CD8-positive, alpha-beta memory T cell (primary cell): ENCODE measurements at regions not wholly inside any gene's neighbourhood (a gene's known extent, or its start where the extent isn't known, plus 50 kb on each side); places are given as distances from the start of the nearest gene placed in this dataset.

ENCODE experiments used
- CTCF ChIA-PET: fragments of 350-600 bp; sonication (Branson Sonifier 250); formaldehyde crosslinking; loops from one replicate; lab custom pipeline; 2021; ENCODE audit warnings: antibody characterized with exemption; lab: Charles Lee
- POLR2A ChIA-PET: fragments of 350-600 bp; sonication (Branson Sonifier 250); formaldehyde crosslinking; loops from one replicate; lab custom pipeline; 2021; ENCODE audit warnings: antibody characterized with exemption; lab: Charles Lee
- DNase-seq, 5 donors: peaks; one replicate each; pipeline versions ENCODE4 v3.0.0 to v3.0.0-alpha.2; 2020 to 2022; ENCODE audit warnings: mixed read lengths in 1 of 5
- H3K27ac ChIP-seq: one replicate; pipeline ENCODE4 v1.7.0; 2013; ENCODE audit warnings: low read depth, mild to moderate bottlenecking, low read length, moderate library complexity
- H3K27me3 ChIP-seq: 2 replicates; pipeline ENCODE4 v1.7.0; 2013; ENCODE audit warnings: low read length, mild to moderate bottlenecking; ENCODE audit not compliant: insufficient read depth, poor library complexity, severe bottlenecking
- H3K36me3 ChIP-seq: 2 replicates; pipeline ENCODE4 v1.7.0; 2013; ENCODE audit warnings: mild to moderate bottlenecking, low read length, moderate library complexity; ENCODE audit not compliant: insufficient read depth
- H3K4me1 ChIP-seq: 2 replicates; pipeline ENCODE4 v1.7.0; 2013; ENCODE audit warnings: mild to moderate bottlenecking, low read length, moderate library complexity; ENCODE audit not compliant: insufficient read depth
- H3K4me3 ChIP-seq: 2 replicates; pipeline ENCODE4 v1.7.0; 2013; ENCODE audit warnings: mild to moderate bottlenecking, low read length
- H3K9me3 ChIP-seq: 2 replicates; pipeline ENCODE4 v1.7.0; 2013; ENCODE audit warnings: mild to moderate bottlenecking, low read length
- H3K27ac Mint-ChIP-seq, 8 donors: one replicate each; pipeline ENCODE4 v1.8.0; 2020 to 2021; ENCODE audit warnings: mixed read lengths in 8 of 8, mild to moderate bottlenecking in 6 of 8, inconsistent platforms in 3 of 8, moderate library complexity in 3 of 8
- H3K27me3 Mint-ChIP-seq, 2 donors: one replicate each; pipeline ENCODE4 v1.8.0; 2020 to 2021; ENCODE audit warnings: mixed read lengths in 2 of 2, mild to moderate bottlenecking in 1 of 2, moderate library complexity in 1 of 2
- H3K36me3 Mint-ChIP-seq, 3 donors: one replicate each; pipeline ENCODE4 v1.8.0; 2020 to 2021; ENCODE audit warnings: mixed read lengths in 3 of 3, inconsistent platforms in 1 of 3, mild to moderate bottlenecking in 1 of 3
- H3K4me1 Mint-ChIP-seq, 3 donors: one replicate each; pipeline ENCODE4 v1.8.0; 2020 to 2021; ENCODE audit warnings: mixed read lengths in 3 of 3, inconsistent platforms in 1 of 3, mild to moderate bottlenecking in 1 of 3
- H3K4me3 Mint-ChIP-seq, 7 donors: one replicate each; pipeline ENCODE4 v1.8.0; 2020 to 2021; ENCODE audit warnings: mixed read lengths in 7 of 7, mild to moderate bottlenecking in 6 of 7, moderate library complexity in 4 of 7, inconsistent platforms in 2 of 7
- H3K9me3 Mint-ChIP-seq, 5 donors: one replicate each; pipeline ENCODE4 v1.8.0; 2020 to 2022; ENCODE audit warnings: mixed read lengths in 5 of 5, mild to moderate bottlenecking in 3 of 5, moderate library complexity in 2 of 5, inconsistent platforms in 1 of 5

- Histone ChIP-seq H3K9me3 (no peaks in the 10 kb centered on the region), H3K36me3 (no peaks in the 10 kb centered on the region), H3K27me3 (no peaks in the 10 kb centered on the region), H3K4me1 (no peaks in the 10 kb centered on the region), H3K27ac (no peak overlapping the region), H3K4me3 (no peak overlapping the region)
- Mint-ChIP-seq H3K27ac (no peak overlapping the region), H3K4me1 (no peaks in the 10 kb centered on the region), H3K9me3 (peaks cover 0 to 3% (median 0%) of the 10 kb centered on the region in 5 donors), H3K36me3 (no peaks in the 10 kb centered on the region), H3K27me3 (peaks cover 0 to 4% of the 10 kb centered on the region in 2 donors), H3K4me3 (no peak overlapping the region)
- ChIA-PET CTCF (no interaction called here), POLR2A (no interaction called here)
- no peak for DNase-seq
Measured at GRCh38 chr6:126914172-126914571, 204.3 kb upstream of the RSPO3 start.

GRCh38 chr6:126914801-126915200 lies 203.7 kb upstream of the RSPO3 start:
- DNase-seq: no peak
- no peaks in the 10 kb centered on the region for H3K27me3 ChIP-seq
- H3K4me1 ChIP-seq: no peaks in the 10 kb centered on the region
- CTCF ChIA-PET: no interaction called here
- no peak overlapping the region for H3K4me3 Mint-ChIP-seq
- no peaks in the 10 kb centered on the region for H3K36me3 Mint-ChIP-seq
- no peak overlapping the region for H3K27ac ChIP-seq
- H3K27ac Mint-ChIP-seq: no peak overlapping the region
- H3K36me3 ChIP-seq: no peaks in the 10 kb centered on the region
- no peaks in the 10 kb centered on the region for H3K4me1 Mint-ChIP-seq
- peaks cover 0 to 4% of the 10 kb centered on the region in 2 donors for H3K27me3 Mint-ChIP-seq
- POLR2A ChIA-PET: no interaction called here
- no peaks in the 10 kb centered on the region for H3K9me3 ChIP-seq
- H3K4me3 ChIP-seq: no peak overlapping the region
- peaks cover 0 to 4% (median 0%) of the 10 kb centered on the region in 5 donors for H3K9me3 Mint-ChIP-seq

- no peaks in the 10 kb centered on the region for H3K9me3 ChIP-seq
- H3K27ac ChIP-seq: no peak overlapping the region
- H3K36me3 ChIP-seq: no peaks in the 10 kb centered on the region
- ChIA-PET POLR2A (no interaction called here), CTCF (no interaction called here)
- H3K4me3 ChIP-seq: no peak overlapping the region
- no peaks in the 10 kb centered on the region for H3K4me1 ChIP-seq
- H3K27me3 Mint-ChIP-seq: peaks cover 0 to 4% of the 10 kb centered on the region in 2 donors
- peaks cover 0 to 4% (median 0%) of the 10 kb centered on the region in 5 donors for H3K9me3 Mint-ChIP-seq
- H3K4me3 Mint-ChIP-seq: no peak overlapping the region
- no peak for DNase-seq
- H3K27me3 ChIP-seq: no peaks in the 10 kb centered on the region
- H3K4me1 Mint-ChIP-seq: no peaks in the 10 kb centered on the region
- H3K27ac Mint-ChIP-seq: no peak overlapping the region
- H3K36me3 Mint-ChIP-seq: no peaks in the 10 kb centered on the region
Measured at GRCh38 chr6:126919947-126920346, 198.5 kb upstream of the RSPO3 start.

- peaks cover 0 to 1% of the 10 kb centered on the region in 2 donors for H3K27me3 Mint-ChIP-seq
- no peaks in the 10 kb centered on the region for H3K36me3 Mint-ChIP-seq
- H3K36me3 ChIP-seq: no peaks in the 10 kb centered on the region
- DNase-seq: no peak
- no peak overlapping the region for H3K27ac ChIP-seq
- no peak overlapping the region for H3K27ac Mint-ChIP-seq
- ChIA-PET CTCF (no interaction called here), POLR2A (no interaction called here)
- H3K4me1 ChIP-seq: no peaks in the 10 kb centered on the region
- H3K4me3 ChIP-seq: no peak overlapping the region
- peaks cover 0 to 2% (median 0%) of the 10 kb centered on the region in 5 donors for H3K9me3 Mint-ChIP-seq
- H3K27me3 ChIP-seq: no peaks in the 10 kb centered on the region
- no peak overlapping the region for H3K4me3 Mint-ChIP-seq
- H3K4me1 Mint-ChIP-seq: no peaks in the 10 kb centered on the region
- H3K9me3 ChIP-seq: no peaks in the 10 kb centered on the region
Measured at GRCh38 chr6:126923807-126924206, 194.7 kb upstream of the RSPO3 start.

- H3K4me3 Mint-ChIP-seq: no peak overlapping the region
- no peaks in the 10 kb centered on the region for H3K27me3 ChIP-seq
- CTCF ChIA-PET: no interaction called here
Measured at GRCh38 chr6:126926926-126927325, 191.5 kb upstream of the RSPO3 start.

GRCh38 chr6:126927841-126928240 lies 190.6 kb upstream of the RSPO3 start:
- POLR2A ChIA-PET: no interaction called here
- no peaks in the 10 kb centered on the region for H3K36me3 ChIP-seq
- DNase-seq: no peak
- no peak overlapping the region for H3K27ac Mint-ChIP-seq
- H3K36me3 Mint-ChIP-seq: no peaks in the 10 kb centered on the region
- H3K9me3 ChIP-seq: no peaks in the 10 kb centered on the region
- H3K4me3 Mint-ChIP-seq: no peak overlapping the region
- no peaks in the 10 kb centered on the region for H3K9me3 Mint-ChIP-seq
- H3K4me1 ChIP-seq: no peaks in the 10 kb centered on the region
- no peaks in the 10 kb centered on the region for H3K4me1 Mint-ChIP-seq
- no peaks in the 10 kb centered on the region for H3K27me3 ChIP-seq
- H3K27ac ChIP-seq: no peak overlapping the region
- peaks cover 0 to 1% of the 10 kb centered on the region in 2 donors for H3K27me3 Mint-ChIP-seq
- CTCF ChIA-PET: no interaction called here
- H3K4me3 ChIP-seq: no peak overlapping the region

More at GRCh38 chr6:126926926-126927325, 191.5 kb upstream of the RSPO3 start:
- H3K4me1 Mint-ChIP-seq: no peaks in the 10 kb centered on the region
- POLR2A ChIA-PET: no interaction called here
- Histone ChIP-seq H3K27ac (no peak overlapping the region), H3K36me3 (no peaks in the 10 kb centered on the region), H3K4me1 (no peaks in the 10 kb centered on the region), H3K4me3 (no peak overlapping the region), H3K9me3 (no peaks in the 10 kb centered on the region)
- no peak for DNase-seq
- no peaks in the 10 kb centered on the region for H3K9me3 Mint-ChIP-seq
- H3K27me3 Mint-ChIP-seq: peaks cover 0 to 1% of the 10 kb centered on the region in 2 donors
- no peaks in the 10 kb centered on the region for H3K36me3 Mint-ChIP-seq
- H3K27ac Mint-ChIP-seq: no peak overlapping the region

- Mint-ChIP-seq H3K4me1 (no peaks in the 10 kb centered on the region), H3K27ac (no peak overlapping the region), H3K36me3 (no peaks in the 10 kb centered on the region), H3K9me3 (peaks cover 0 to 2% (median 0%) of the 10 kb centered on the region in 5 donors), H3K4me3 (no peak overlapping the region), H3K27me3 (no peaks in the 10 kb centered on the region)
- H3K27me3 ChIP-seq: no peaks in the 10 kb centered on the region
- no peak overlapping the region for H3K27ac ChIP-seq
- CTCF ChIA-PET: no interaction called here
- H3K9me3 ChIP-seq: no peaks in the 10 kb centered on the region
- no peak for DNase-seq
- no peaks in the 10 kb centered on the region for H3K4me1 ChIP-seq
- H3K36me3 ChIP-seq: no peaks in the 10 kb centered on the region
- POLR2A ChIA-PET: no interaction called here
- no peak overlapping the region for H3K4me3 ChIP-seq
Measured at GRCh38 chr6:126937426-126937825, 181.0 kb upstream of the RSPO3 start.

- H3K4me1 ChIP-seq: no peaks in the 10 kb centered on the region
- Mint-ChIP-seq H3K9me3 (peaks cover 0 to 3% (median 0%) of the 10 kb centered on the region in 5 donors), H3K27ac (no peak overlapping the region), H3K36me3 (no peaks in the 10 kb centered on the region), H3K27me3 (no peaks in the 10 kb centered on the region), H3K4me3 (no peak overlapping the region), H3K4me1 (no peaks in the 10 kb centered on the region)
- POLR2A ChIA-PET: no interaction called here
- CTCF ChIA-PET: no interaction called here
- H3K27me3 ChIP-seq: no peaks in the 10 kb centered on the region
- DNase-seq: no peak
- no peaks in the 10 kb centered on the region for H3K36me3 ChIP-seq
- H3K27ac ChIP-seq: no peak overlapping the region
- H3K4me3 ChIP-seq: no peak overlapping the region
- H3K9me3 ChIP-seq: no peaks in the 10 kb centered on the region
Measured at GRCh38 chr6:126939784-126940183, 178.7 kb upstream of the RSPO3 start.

- Histone ChIP-seq H3K4me1 (no peaks in the 10 kb centered on the region), H3K27ac (no peak overlapping the region), H3K36me3 (no peaks in the 10 kb centered on the region), H3K27me3 (no peaks in the 10 kb centered on the region), H3K9me3 (no peaks in the 10 kb centered on the region), H3K4me3 (no peak overlapping the region)
- no peak for DNase-seq
- ChIA-PET POLR2A (no interaction called here), CTCF (no interaction called here)
- no peak overlapping the region for H3K4me3 Mint-ChIP-seq
- H3K9me3 Mint-ChIP-seq: peaks cover 0 to 3% (median 0%) of the 10 kb centered on the region in 5 donors
- no peaks in the 10 kb centered on the region for H3K27me3 Mint-ChIP-seq
- H3K4me1 Mint-ChIP-seq: no peaks in the 10 kb centered on the region
- no peaks in the 10 kb centered on the region for H3K36me3 Mint-ChIP-seq
- H3K27ac Mint-ChIP-seq: no peak overlapping the region
Measured at GRCh38 chr6:126941751-126942150, 176.7 kb upstream of the RSPO3 start.
